ENCODE measurements at regions not wholly inside any gene's neighbourhood (a gene's known extent, or its start where the extent isn't known, plus 50 kb on each side); places are given as distances from the start of the nearest gene placed in this dataset.

- no peaks in the 10 kb centered on the region for H3K36me3 ChIP-seq (ENCODE audit: control insufficient read depth in 5 of 5, insufficient read depth in 5 of 5, low read length in 5 of 5)
- peaks cover 0 to 8% (median 5%) of the 10 kb centered on the region in 5 donors for H3K9me3 ChIP-seq (ENCODE audit: control insufficient read depth in 5 of 5, low read length in 5 of 5)
- no peak overlapping the region for H3K4me3 ChIP-seq (ENCODE audit: low read depth in 1 of 5, low read length in 5 of 5)
- peaks cover 10 to 50% (median 39%) of the 10 kb centered on the region in 5 donors for H3K4me1 ChIP-seq (ENCODE audit: control insufficient read depth in 5 of 5, insufficient read depth in 5 of 5, low read length in 5 of 5)
- no peak overlapping the region for H3K9ac ChIP-seq (ENCODE audit: low read length in 5 of 5)
- no peak overlapping the region for H3K27ac ChIP-seq (ENCODE audit: low read depth, low read length)
- H3K27me3 ChIP-seq (ENCODE audit: control insufficient read depth in 5 of 5, insufficient read depth in 4 of 5, low read length in 5 of 5), result no peaks in the 10 kb centered on the region
Observed at GRCh38 chr2:120472891-120473309, 127.0 kb downstream of the INHBB start.

- H3K4me3 ChIP-seq (ENCODE audit: low read depth in 1 of 5, low read length in 5 of 5), result no peak overlapping the region
- no peak overlapping the region for H3K27ac ChIP-seq (ENCODE audit: low read depth, low read length)
- no peaks in the 10 kb centered on the region for H3K27me3 ChIP-seq (ENCODE audit: control insufficient read depth in 5 of 5, insufficient read depth in 4 of 5, low read length in 5 of 5)
- H3K9ac ChIP-seq (ENCODE audit: low read length in 5 of 5), result no peak overlapping the region
- peaks cover 7 to 44% (median 37%) of the 10 kb centered on the region in 5 donors for H3K4me1 ChIP-seq (ENCODE audit: control insufficient read depth in 5 of 5, insufficient read depth in 5 of 5, low read length in 5 of 5)
- H3K9me3 ChIP-seq (ENCODE audit: control insufficient read depth in 5 of 5, low read length in 5 of 5), result peaks cover 0 to 8% (median 5%) of the 10 kb centered on the region in 5 donors
- no peaks in the 10 kb centered on the region for H3K36me3 ChIP-seq (ENCODE audit: control insufficient read depth in 5 of 5, insufficient read depth in 5 of 5, low read length in 5 of 5)
Observed at GRCh38 chr2:120473522-120474271, 127.8 kb downstream of the INHBB start.

DNA sequence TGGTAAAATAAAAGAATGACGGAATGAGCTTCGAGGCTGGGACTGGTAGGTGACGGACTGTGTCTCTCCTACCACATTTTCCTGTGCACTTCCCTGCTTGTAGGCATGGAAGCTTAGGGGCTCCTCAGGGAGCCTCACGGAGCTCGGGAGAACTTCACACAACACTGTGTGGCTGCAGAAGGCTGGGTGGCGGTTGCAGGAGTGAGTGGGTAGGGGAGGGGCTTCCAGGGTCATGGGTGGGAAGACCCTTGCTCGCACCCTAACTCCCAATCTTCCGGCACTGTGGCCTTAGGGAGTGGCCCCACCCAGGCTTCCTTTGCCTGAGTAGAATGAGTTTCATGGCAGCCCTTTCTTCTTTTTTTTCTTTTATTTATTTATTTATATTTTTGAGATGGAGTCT is 128.6 kb downstream of the INHBB start:
- H3K27ac ChIP-seq (ENCODE audit: low read depth, low read length), result no peak overlapping the region
- no peak overlapping the region for H3K4me3 ChIP-seq (ENCODE audit: low read depth in 1 of 5, low read length in 5 of 5)
- peaks cover 7 to 36% (median 31%) of the 10 kb centered on the region in 5 donors for H3K4me1 ChIP-seq (ENCODE audit: control insufficient read depth in 5 of 5, insufficient read depth in 5 of 5, low read length in 5 of 5)
- H3K27me3 ChIP-seq (ENCODE audit: control insufficient read depth in 5 of 5, insufficient read depth in 4 of 5, low read length in 5 of 5), result no peaks in the 10 kb centered on the region
- H3K9me3 ChIP-seq (ENCODE audit: control insufficient read depth in 5 of 5, low read length in 5 of 5), result peaks cover 0 to 8% (median 5%) of the 10 kb centered on the region in 5 donors
- H3K9ac ChIP-seq (ENCODE audit: low read length in 5 of 5), result no peak overlapping the region
- no peaks in the 10 kb centered on the region for H3K36me3 ChIP-seq (ENCODE audit: control insufficient read depth in 5 of 5, insufficient read depth in 5 of 5, low read length in 5 of 5)

GRCh38 chr2:120476141-120476540 is 130.2 kb downstream of the INHBB start:
- H3K4me3 ChIP-seq (ENCODE audit: low read depth in 1 of 5, low read length in 5 of 5), result no peak overlapping the region

DNA sequence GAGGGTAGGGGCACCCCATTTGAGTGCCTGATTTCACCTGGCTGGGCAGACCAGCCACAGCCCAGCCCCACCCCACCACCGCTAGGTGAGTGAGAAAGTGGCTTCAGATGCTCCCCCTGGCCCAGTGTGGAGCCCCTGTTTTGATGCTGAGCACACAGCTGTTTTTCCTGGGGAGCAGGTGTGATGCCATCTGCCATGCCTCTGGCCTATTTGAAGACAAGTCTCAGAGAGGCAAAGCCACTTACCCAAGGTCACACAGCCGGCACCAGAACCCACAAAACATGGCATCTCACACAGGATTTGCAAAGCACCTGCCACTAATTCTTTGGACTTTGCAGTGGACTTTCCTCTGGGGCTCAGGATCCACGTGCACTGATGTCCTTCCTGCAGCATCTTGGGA is 131.3 kb downstream of the INHBB start:
- Histone ChIP-seq H3K9ac (ENCODE audit: low read length in 5 of 5) (no peak overlapping the region), H3K9me3 (ENCODE audit: control insufficient read depth in 5 of 5, low read length in 5 of 5) (peaks cover 0 to 4% (median 0%) of the 10 kb centered on the region in 5 donors), H3K27me3 (ENCODE audit: control insufficient read depth in 5 of 5, insufficient read depth in 4 of 5, low read length in 5 of 5) (no peaks in the 10 kb centered on the region), H3K4me3 (ENCODE audit: low read depth in 1 of 5, low read length in 5 of 5) (no peak overlapping the region), H3K4me1 (ENCODE audit: control insufficient read depth in 5 of 5, insufficient read depth in 5 of 5, low read length in 5 of 5) (peaks cover 1 to 33% (median 18%) of the 10 kb centered on the region in 5 donors), H3K27ac (ENCODE audit: low read depth, low read length) (no peak overlapping the region), H3K36me3 (ENCODE audit: control insufficient read depth in 5 of 5, insufficient read depth in 5 of 5, low read length in 5 of 5) (no peaks in the 10 kb centered on the region)

More at GRCh38 chr2:120476141-120476540, 130.2 kb downstream of the INHBB start:
- Histone ChIP-seq H3K4me1 (ENCODE audit: control insufficient read depth in 5 of 5, insufficient read depth in 5 of 5, low read length in 5 of 5) (peaks cover 1 to 30% (median 16%) of the 10 kb centered on the region in 5 donors), H3K27ac (ENCODE audit: low read depth, low read length) (no peak overlapping the region), H3K9ac (ENCODE audit: low read length in 5 of 5) (no peak overlapping the region), H3K36me3 (ENCODE audit: control insufficient read depth in 5 of 5, insufficient read depth in 5 of 5, low read length in 5 of 5) (no peaks in the 10 kb centered on the region), H3K27me3 (ENCODE audit: control insufficient read depth in 5 of 5, insufficient read depth in 4 of 5, low read length in 5 of 5) (no peaks in the 10 kb centered on the region), H3K9me3 (ENCODE audit: control insufficient read depth in 5 of 5, low read length in 5 of 5) (peaks cover 0 to 8% (median 5%) of the 10 kb centered on the region in 5 donors)

GRCh38 chr2:120477831-120478481 is 132.0 kb downstream of the INHBB start:
- H3K9ac ChIP-seq (ENCODE audit: low read length in 5 of 5), result no peak overlapping the region
- H3K27me3 ChIP-seq (ENCODE audit: control insufficient read depth in 5 of 5, insufficient read depth in 4 of 5, low read length in 5 of 5), result no peaks in the 10 kb centered on the region
- H3K9me3 ChIP-seq (ENCODE audit: control insufficient read depth in 5 of 5, low read length in 5 of 5), result no peaks in the 10 kb centered on the region
- H3K36me3 ChIP-seq (ENCODE audit: control insufficient read depth in 5 of 5, insufficient read depth in 5 of 5, low read length in 5 of 5), result no peaks in the 10 kb centered on the region
- H3K4me3 ChIP-seq (ENCODE audit: low read depth in 1 of 5, low read length in 5 of 5), result no peak overlapping the region
- H3K4me1 ChIP-seq (ENCODE audit: control insufficient read depth in 5 of 5, insufficient read depth in 5 of 5, low read length in 5 of 5), result peaks cover 1 to 32% (median 19%) of the 10 kb centered on the region in 5 donors
- H3K27ac ChIP-seq (ENCODE audit: low read depth, low read length), result no peak overlapping the region

DNA sequence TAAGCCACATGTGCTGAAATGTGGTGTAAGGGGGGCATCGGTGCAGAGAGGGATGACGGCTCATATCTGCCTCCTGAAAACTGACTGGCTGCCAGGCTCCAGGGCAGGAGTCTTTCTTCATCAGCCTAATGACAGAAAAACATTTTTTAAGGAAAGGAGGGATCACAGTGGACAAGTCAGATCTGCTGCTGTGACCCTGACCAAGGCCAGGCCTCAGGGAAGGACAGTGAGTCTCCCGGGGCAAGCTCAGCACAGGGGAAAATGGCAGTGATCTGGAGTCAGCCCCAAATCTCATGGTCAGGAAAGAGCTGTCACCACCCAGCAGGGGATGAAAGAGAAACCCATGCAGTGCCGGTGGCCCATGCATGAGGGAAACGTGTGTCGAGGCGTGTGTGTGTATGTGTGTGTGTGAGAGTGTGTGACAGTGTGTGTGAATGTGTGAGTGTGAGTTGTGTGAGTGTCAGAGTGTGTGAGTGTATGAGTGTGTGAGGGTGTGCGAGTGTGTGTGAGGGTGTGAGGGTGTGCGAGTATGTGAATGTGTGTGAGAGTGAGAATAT is 134.5 kb downstream of the INHBB start:
- Histone ChIP-seq H3K36me3 (ENCODE audit: control insufficient read depth in 5 of 5, insufficient read depth in 5 of 5, low read length in 5 of 5) (no peaks in the 10 kb centered on the region), H3K9ac (ENCODE audit: low read length in 5 of 5) (no peak overlapping the region), H3K9me3 (ENCODE audit: control insufficient read depth in 5 of 5, low read length in 5 of 5) (no peaks in the 10 kb centered on the region), H3K27me3 (ENCODE audit: control insufficient read depth in 5 of 5, insufficient read depth in 4 of 5, low read length in 5 of 5) (no peaks in the 10 kb centered on the region), H3K27ac (ENCODE audit: low read depth, low read length) (no peak overlapping the region), H3K4me1 (ENCODE audit: control insufficient read depth in 5 of 5, insufficient read depth in 5 of 5, low read length in 5 of 5) (peaks cover 0 to 24% (median 12%) of the 10 kb centered on the region in 5 donors), H3K4me3 (ENCODE audit: low read depth in 1 of 5, low read length in 5 of 5) (no peak overlapping the region)

DNA sequence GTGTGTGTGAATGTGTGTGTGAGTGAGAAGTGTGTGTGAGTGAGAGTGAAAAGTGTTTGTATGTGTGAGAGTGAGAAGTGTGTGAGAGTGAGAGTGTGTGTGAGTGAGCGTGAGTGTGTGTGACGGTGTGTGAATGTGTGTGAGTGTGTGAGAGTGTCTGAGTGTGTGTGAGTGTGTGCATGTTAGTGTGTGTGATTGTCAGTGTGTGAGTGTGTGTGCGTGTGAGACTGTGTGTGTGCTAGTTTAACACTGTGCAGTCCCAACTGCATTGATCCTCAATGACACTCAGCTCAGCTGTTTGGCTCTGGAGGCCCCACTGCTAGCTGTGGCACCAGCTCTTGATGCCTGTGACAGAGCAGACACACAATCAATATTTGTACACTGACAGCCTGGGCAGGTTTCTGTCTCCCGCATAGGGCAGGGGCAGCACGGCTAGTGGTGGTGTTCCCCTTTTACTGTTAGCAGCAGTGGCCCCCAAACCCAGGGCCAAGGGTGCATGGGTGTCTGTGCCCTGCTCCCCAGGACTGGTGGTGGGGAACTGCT is 135.0 kb downstream of the INHBB start:
- H3K36me3 ChIP-seq (ENCODE audit: control insufficient read depth in 5 of 5, insufficient read depth in 5 of 5, low read length in 5 of 5), result no peaks in the 10 kb centered on the region
- no peaks in the 10 kb centered on the region for H3K27me3 ChIP-seq (ENCODE audit: control insufficient read depth in 5 of 5, insufficient read depth in 4 of 5, low read length in 5 of 5)
- H3K4me1 ChIP-seq (ENCODE audit: control insufficient read depth in 5 of 5, insufficient read depth in 5 of 5, low read length in 5 of 5), result peaks cover 0 to 24% (median 12%) of the 10 kb centered on the region in 5 donors
- H3K9ac ChIP-seq (ENCODE audit: low read length in 5 of 5), result no peak overlapping the region
- H3K4me3 ChIP-seq (ENCODE audit: low read depth in 1 of 5, low read length in 5 of 5), result no peak overlapping the region
- no peak overlapping the region for H3K27ac ChIP-seq (ENCODE audit: low read depth, low read length)
- H3K9me3 ChIP-seq (ENCODE audit: control insufficient read depth in 5 of 5, low read length in 5 of 5), result no peaks in the 10 kb centered on the region

DNA sequence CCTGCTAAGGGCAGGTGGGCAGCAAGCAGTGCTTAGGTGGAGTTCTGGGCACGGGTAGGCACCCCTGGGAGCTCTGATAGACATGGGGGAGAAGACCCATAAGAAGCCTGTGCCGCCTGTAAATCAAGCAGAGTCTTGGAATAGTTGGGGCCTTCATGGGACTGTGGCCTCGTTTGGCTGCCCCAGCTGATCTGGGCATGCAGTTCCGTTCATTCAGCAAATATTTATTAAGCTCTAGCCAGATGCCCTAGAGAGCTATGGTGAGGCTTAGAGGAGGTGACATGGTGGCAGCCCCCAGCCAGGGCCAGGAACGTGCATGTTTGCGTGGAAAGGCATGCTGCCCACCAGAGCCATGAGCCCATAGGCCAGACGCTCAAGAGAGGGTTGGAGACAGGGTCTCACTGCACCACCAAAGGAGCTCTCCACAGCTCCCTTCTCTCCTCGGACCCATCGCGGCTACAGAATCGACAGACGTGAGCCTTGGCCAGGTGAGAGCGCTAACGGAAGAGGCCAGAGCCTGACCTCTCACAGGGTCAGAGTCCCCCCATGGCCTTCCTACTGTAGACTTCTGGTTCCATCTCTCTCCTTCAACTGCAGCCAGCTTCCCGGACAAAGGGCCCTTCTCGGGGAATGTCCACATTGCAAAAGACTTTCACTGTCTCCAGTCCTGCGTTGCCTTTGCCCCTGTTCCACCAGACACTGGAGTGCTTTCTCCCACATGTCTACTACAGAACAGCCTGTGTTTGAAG is 135.7 kb downstream of the INHBB start:
- peaks cover 0 to 24% (median 12%) of the 10 kb centered on the region in 5 donors for H3K4me1 ChIP-seq (ENCODE audit: control insufficient read depth in 5 of 5, insufficient read depth in 5 of 5, low read length in 5 of 5)
- no peak overlapping the region for H3K4me3 ChIP-seq (ENCODE audit: low read depth in 1 of 5, low read length in 5 of 5)
- no peaks in the 10 kb centered on the region for H3K36me3 ChIP-seq (ENCODE audit: control insufficient read depth in 5 of 5, insufficient read depth in 5 of 5, low read length in 5 of 5)
- no peak overlapping the region for H3K9ac ChIP-seq (ENCODE audit: low read length in 5 of 5)
- no peaks in the 10 kb centered on the region for H3K9me3 ChIP-seq (ENCODE audit: control insufficient read depth in 5 of 5, low read length in 5 of 5)
- no peaks in the 10 kb centered on the region for H3K27me3 ChIP-seq (ENCODE audit: control insufficient read depth in 5 of 5, insufficient read depth in 4 of 5, low read length in 5 of 5)
- no peak overlapping the region for H3K27ac ChIP-seq (ENCODE audit: low read depth, low read length)

Data from subcutaneous abdominal adipose tissue (tissue), 5 donors.